ENCODE measurements at regions not wholly inside any gene's neighbourhood (a gene's known extent, or its start where the extent isn't known, plus 50 kb on each side); places are given as distances from the start of the nearest gene placed in this dataset.

- in situ Hi-C loops (cut with HindIII; ENCODE audit: low pct_ligation_motif_present, low pct_unique_long_range_greater_than_20kb, low sequenced_read_pairs) = no loop called here
- no peak for DNase-seq
These were observed 220.9 kb downstream of the TEX29 start for GRCh38 chr13:111541345-111541744.

- in situ Hi-C loops (cut with HindIII; ENCODE audit: low pct_ligation_motif_present, low pct_unique_long_range_greater_than_20kb, low sequenced_read_pairs) = no loop called here
- DNase-seq = no peak
These were observed 221.5 kb downstream of the TEX29 start for GRCh38 chr13:111541752-111542529.

- no peak for DNase-seq
- in situ Hi-C loops (cut with HindIII; ENCODE audit: low pct_ligation_motif_present, low pct_unique_long_range_greater_than_20kb, low sequenced_read_pairs) = no loop called here
These were observed 222.3 kb downstream of the TEX29 start for GRCh38 chr13:111542530-111543341.

- DNase-seq = no peak
- in situ Hi-C loops (cut with HindIII; ENCODE audit: low pct_ligation_motif_present, low pct_unique_long_range_greater_than_20kb, low sequenced_read_pairs) = no loop called here
These were observed 226.7 kb downstream of the TEX29 start for GRCh38 chr13:111546921-111547675.

GRCh38 chr13:111547726-111548273 is 227.4 kb downstream of the TEX29 start:
- no peak for DNase-seq
- in situ Hi-C loops (cut with HindIII; ENCODE audit: low pct_ligation_motif_present, low pct_unique_long_range_greater_than_20kb, low sequenced_read_pairs) = no loop called here

- in situ Hi-C loops (cut with HindIII; ENCODE audit: low pct_ligation_motif_present, low pct_unique_long_range_greater_than_20kb, low sequenced_read_pairs) = no loop called here
- DNase-seq = no peak
These were observed 227.9 kb downstream of the TEX29 start for GRCh38 chr13:111548301-111548700.

GRCh38 chr13:111548805-111549204 is 228.4 kb downstream of the TEX29 start:
- DNase-seq = no peak

GRCh38 chr13:111549464-111549863 is 229.0 kb downstream of the TEX29 start:
- in situ Hi-C loops (cut with HindIII; ENCODE audit: low pct_ligation_motif_present, low pct_unique_long_range_greater_than_20kb, low sequenced_read_pairs) = no loop called here

More at GRCh38 chr13:111548805-111549204, 228.4 kb downstream of the TEX29 start:
- in situ Hi-C loops (cut with HindIII; ENCODE audit: low pct_ligation_motif_present, low pct_unique_long_range_greater_than_20kb, low sequenced_read_pairs) = no loop called here

GRCh38 chr13:111550062-111550461 is 229.6 kb downstream of the TEX29 start:
- in situ Hi-C loops (cut with HindIII; ENCODE audit: low pct_ligation_motif_present, low pct_unique_long_range_greater_than_20kb, low sequenced_read_pairs) = no loop called here

More at GRCh38 chr13:111549464-111549863, 229.0 kb downstream of the TEX29 start:
- no peak for DNase-seq

GRCh38 chr13:111551204-111551820 is 230.9 kb downstream of the TEX29 start:
- in situ Hi-C loops (cut with HindIII; ENCODE audit: low pct_ligation_motif_present, low pct_unique_long_range_greater_than_20kb, low sequenced_read_pairs) = no loop called here

More at GRCh38 chr13:111550062-111550461, 229.6 kb downstream of the TEX29 start:
- DNase-seq = no peak

GRCh38 chr13:111552891-111553655 is 232.6 kb downstream of the TEX29 start:
- no peak for DNase-seq

More at GRCh38 chr13:111551204-111551820, 230.9 kb downstream of the TEX29 start:
- no peak for DNase-seq

GRCh38 chr13:111554539-111555267 is 234.3 kb downstream of the TEX29 start:
- DNase-seq = no peak
- in situ Hi-C loops (cut with HindIII; ENCODE audit: low pct_ligation_motif_present, low pct_unique_long_range_greater_than_20kb, low sequenced_read_pairs) = no loop called here

More at GRCh38 chr13:111552891-111553655, 232.6 kb downstream of the TEX29 start:
- in situ Hi-C loops (cut with HindIII; ENCODE audit: low pct_ligation_motif_present, low pct_unique_long_range_greater_than_20kb, low sequenced_read_pairs) = no loop called here

GRCh38 chr13:111555268-111555808 is 234.9 kb downstream of the TEX29 start:
- in situ Hi-C loops (cut with HindIII; ENCODE audit: low pct_ligation_motif_present, low pct_unique_long_range_greater_than_20kb, low sequenced_read_pairs) = no loop called here
- DNase-seq = no peak

- no peak for DNase-seq
- in situ Hi-C loops (cut with HindIII; ENCODE audit: low pct_ligation_motif_present, low pct_unique_long_range_greater_than_20kb, low sequenced_read_pairs) = no loop called here
These were observed 235.5 kb downstream of the TEX29 start for GRCh38 chr13:111555903-111556302.

GRCh38 chr13:111556496-111556895 is 236.1 kb downstream of the TEX29 start:
- no peak for DNase-seq
- in situ Hi-C loops (cut with HindIII; ENCODE audit: low pct_ligation_motif_present, low pct_unique_long_range_greater_than_20kb, low sequenced_read_pairs) = no loop called here

GRCh38 chr13:111557921-111558699 is 237.7 kb downstream of the TEX29 start:
- in situ Hi-C loops (cut with HindIII; ENCODE audit: low pct_ligation_motif_present, low pct_unique_long_range_greater_than_20kb, low sequenced_read_pairs) = no loop called here
- DNase-seq = no peak

All from ACHN (cell line).